SJSA1 (cell line): ENCODE measurements at regions not wholly inside any gene's neighbourhood (a gene's known extent, or its start where the extent isn't known, plus 50 kb on each side); places are given as distances from the start of the nearest gene placed in this dataset.

Experiments used
- DNase-seq, 2 experiments: peaks; one replicate each; pipeline ENCODE4 v3.0.0-alpha.2; 2015 to 2020; ENCODE audit warnings: low spot score in 2 of 2, low read depth in 1 of 2
- H3K27ac ChIP-seq: fragments of 250-450 bp; sonication (Bioruptor Pico); 2 replicates; pipeline ENCODE4 v1.5.1; 2020; ENCODE audit warnings: mild to moderate bottlenecking, moderate library complexity
- H3K27me3 ChIP-seq: fragments of 250-450 bp; sonication (Bioruptor Pico); replicated peaks from 2 replicates; pipeline ENCODE4 v1.5.1; 2020; ENCODE audit warnings: mild to moderate bottlenecking, moderate library complexity
- H3K36me3 ChIP-seq: fragments of 250-450 bp; sonication (Bioruptor Pico); 2 replicates; pipeline ENCODE4 v1.5.1; 2020; ENCODE audit warnings: mild to moderate bottlenecking
- H3K4me1 ChIP-seq: fragments of 250-450 bp; sonication (Bioruptor Pico); replicated peaks from 2 replicates; pipeline ENCODE4 v1.6.1; 2021; ENCODE audit warnings: mild to moderate bottlenecking
- H3K4me3 ChIP-seq: fragments of 250-450 bp; sonication (Bioruptor Pico); 2 replicates; pipeline ENCODE4 v1.5.1; 2020; ENCODE audit warnings: mild to moderate bottlenecking
- H3K9me3 ChIP-seq: fragments of 250-450 bp; sonication (Bioruptor Pico); replicated peaks from 2 replicates; pipeline ENCODE4 v1.5.1; 2020; ENCODE audit warnings: mild to moderate bottlenecking

GRCh38 chr1:187951817-187952216 lies 1123.1 kb downstream of the PLA2G4A start:
- no peaks in the 10 kb centered on the region for H3K36me3 ChIP-seq
- no peak overlapping the region for H3K27ac ChIP-seq
- no peak for DNase-seq
- peaks cover 1% of the 10 kb centered on the region; the same call in 1 of the 2 replicates for H3K9me3 ChIP-seq
- H3K4me1 ChIP-seq = no peaks in the 10 kb centered on the region
- no peaks in the 10 kb centered on the region for H3K27me3 ChIP-seq
- no peak overlapping the region for H3K4me3 ChIP-seq

DNA sequence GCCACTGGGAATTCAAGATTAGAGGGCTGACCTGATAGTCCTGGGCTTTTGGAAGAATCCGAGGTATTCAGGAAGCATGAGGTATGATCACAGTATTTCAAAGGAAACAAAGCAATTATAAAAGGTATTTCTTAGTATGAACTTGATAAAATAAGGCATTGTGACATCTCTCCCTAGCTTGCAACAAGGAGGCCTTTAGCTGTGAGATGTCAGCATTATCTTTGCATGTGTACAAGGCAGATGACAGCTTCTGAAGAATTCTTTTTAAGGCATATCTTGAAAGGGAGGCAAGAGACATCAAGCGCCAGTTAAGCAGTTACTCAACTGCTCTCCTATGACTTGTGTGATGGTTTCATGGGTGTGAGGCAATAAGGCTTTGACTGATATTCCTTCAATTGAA lies 1123.7 kb downstream of the PLA2G4A start:
- H3K27me3 ChIP-seq = no peaks in the 10 kb centered on the region
- H3K27ac ChIP-seq = no peak overlapping the region
- no peak overlapping the region for H3K4me3 ChIP-seq
- no peak for DNase-seq
- no peaks in the 10 kb centered on the region for H3K4me1 ChIP-seq
- no peaks in the 10 kb centered on the region; the same call in 1 of the 2 replicates for H3K9me3 ChIP-seq
- H3K36me3 ChIP-seq = no peaks in the 10 kb centered on the region

GRCh38 chr1:187956975-187957374 lies 1128.2 kb downstream of the PLA2G4A start:
- no peak overlapping the region for H3K4me3 ChIP-seq
- H3K27ac ChIP-seq = no peak overlapping the region
- H3K4me1 ChIP-seq = no peaks in the 10 kb centered on the region
- no peak for DNase-seq
- H3K27me3 ChIP-seq = no peaks in the 10 kb centered on the region
- H3K9me3 ChIP-seq = no peaks in the 10 kb centered on the region; the same call in 1 of the 2 replicates
- H3K36me3 ChIP-seq = no peaks in the 10 kb centered on the region

GRCh38 chr1:187958207-187958606 lies 1129.5 kb downstream of the PLA2G4A start:
- Histone ChIP-seq H3K27me3 (no peaks in the 10 kb centered on the region), H3K4me1 (no peaks in the 10 kb centered on the region), H3K27ac (no peak overlapping the region), H3K4me3 (no peak overlapping the region), H3K9me3 (no peaks in the 10 kb centered on the region), H3K36me3 (no peaks in the 10 kb centered on the region)
- no peak for DNase-seq

- no peaks in the 10 kb centered on the region for H3K9me3 ChIP-seq
- H3K27ac ChIP-seq = no peak overlapping the region
- H3K4me1 ChIP-seq = no peaks in the 10 kb centered on the region
- no peak for DNase-seq
- H3K4me3 ChIP-seq = no peak overlapping the region
- no peaks in the 10 kb centered on the region for H3K27me3 ChIP-seq
- no peaks in the 10 kb centered on the region for H3K36me3 ChIP-seq
Observed at GRCh38 chr1:187959062-187959461, 1130.3 kb downstream of the PLA2G4A start.

- no peaks in the 10 kb centered on the region for H3K9me3 ChIP-seq
- no peaks in the 10 kb centered on the region for H3K27me3 ChIP-seq
- no peak for DNase-seq
- H3K4me3 ChIP-seq = no peak overlapping the region
- no peak overlapping the region for H3K27ac ChIP-seq
- H3K4me1 ChIP-seq = no peaks in the 10 kb centered on the region
- H3K36me3 ChIP-seq = no peaks in the 10 kb centered on the region
Observed at GRCh38 chr1:187960125-187960638, 1131.4 kb downstream of the PLA2G4A start.

- H3K36me3 ChIP-seq = no peaks in the 10 kb centered on the region
Observed at GRCh38 chr1:187961895-187962294, 1133.1 kb downstream of the PLA2G4A start.

DNA sequence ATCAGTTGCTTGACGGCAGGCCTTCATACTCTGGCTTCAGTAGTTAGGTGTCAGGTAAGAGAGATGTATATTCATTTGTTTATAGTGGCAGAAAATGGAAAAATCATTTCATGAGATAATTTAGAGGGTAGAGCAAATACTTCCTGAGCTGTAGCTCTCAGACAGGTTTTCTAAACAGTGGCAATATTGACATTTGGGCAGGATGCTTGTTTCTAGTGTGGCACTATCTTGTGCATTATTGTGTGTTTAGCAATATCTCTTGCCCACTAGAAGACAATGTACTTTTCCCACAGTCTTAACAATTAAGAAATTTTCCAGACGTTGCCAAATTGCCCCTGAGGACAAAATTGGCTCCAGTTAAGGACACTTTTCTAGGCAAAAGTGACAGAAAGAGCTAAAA lies 1143.1 kb downstream of the PLA2G4A start:
- Histone ChIP-seq H3K36me3 (no peaks in the 10 kb centered on the region), H3K27ac (no peak overlapping the region), H3K4me1 (no peaks in the 10 kb centered on the region), H3K4me3 (no peak overlapping the region), H3K9me3 (no peaks in the 10 kb centered on the region), H3K27me3 (no peaks in the 10 kb centered on the region)
- no peak for DNase-seq

More at GRCh38 chr1:187961895-187962294, 1133.1 kb downstream of the PLA2G4A start:
- no peak for DNase-seq
- no peaks in the 10 kb centered on the region for H3K4me1 ChIP-seq
- H3K9me3 ChIP-seq = no peaks in the 10 kb centered on the region
- H3K27me3 ChIP-seq = no peaks in the 10 kb centered on the region
- no peak overlapping the region for H3K4me3 ChIP-seq
- H3K27ac ChIP-seq = no peak overlapping the region

GRCh38 chr1:187977298-187977697 lies 1148.5 kb downstream of the PLA2G4A start:
- Histone ChIP-seq H3K27me3 (no peaks in the 10 kb centered on the region), H3K4me3 (no peak overlapping the region), H3K4me1 (no peaks in the 10 kb centered on the region), H3K9me3 (no peaks in the 10 kb centered on the region), H3K27ac (no peak overlapping the region), H3K36me3 (no peaks in the 10 kb centered on the region)
- DNase-seq = no peak

DNA sequence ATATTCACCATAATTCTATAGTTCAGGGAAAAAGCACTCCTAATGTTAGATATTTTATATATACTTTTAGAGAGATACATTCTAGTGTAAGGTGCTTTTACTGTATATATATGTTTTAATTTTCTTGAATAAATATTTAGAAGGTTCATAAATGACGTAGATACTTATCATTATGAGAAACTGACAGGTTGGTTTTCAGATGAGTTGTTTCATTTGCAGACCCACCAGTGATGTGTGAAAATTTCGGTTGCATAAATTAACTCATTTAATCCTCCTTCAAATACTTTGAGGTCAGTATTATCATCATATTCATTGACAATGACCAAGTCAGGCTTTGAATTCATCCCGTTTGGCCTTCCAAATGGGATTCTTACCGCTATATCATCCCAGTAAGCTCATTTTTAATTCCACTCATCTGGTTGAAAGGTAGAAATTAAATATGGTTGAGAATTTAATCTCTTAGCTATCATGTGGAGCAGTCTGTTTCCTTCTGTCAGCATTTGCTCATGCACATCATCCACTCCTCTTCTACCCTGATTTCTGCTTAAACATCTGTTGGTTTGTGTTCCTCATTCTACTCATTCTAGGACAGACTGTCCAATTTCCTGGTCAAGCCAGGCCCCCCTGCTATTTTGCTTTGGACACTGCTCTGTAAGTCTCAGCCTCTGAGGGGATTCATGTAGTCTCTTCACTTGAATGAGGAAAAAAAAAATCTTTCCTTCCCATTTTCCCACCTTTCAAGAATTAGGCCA lies 1156.6 kb downstream of the PLA2G4A start:
- Histone ChIP-seq H3K9me3 (no peaks in the 10 kb centered on the region), H3K27me3 (no peaks in the 10 kb centered on the region), H3K4me3 (no peak overlapping the region), H3K4me1 (no peaks in the 10 kb centered on the region), H3K27ac (no peak overlapping the region), H3K36me3 (no peaks in the 10 kb centered on the region)
- DNase-seq = no peak

DNA sequence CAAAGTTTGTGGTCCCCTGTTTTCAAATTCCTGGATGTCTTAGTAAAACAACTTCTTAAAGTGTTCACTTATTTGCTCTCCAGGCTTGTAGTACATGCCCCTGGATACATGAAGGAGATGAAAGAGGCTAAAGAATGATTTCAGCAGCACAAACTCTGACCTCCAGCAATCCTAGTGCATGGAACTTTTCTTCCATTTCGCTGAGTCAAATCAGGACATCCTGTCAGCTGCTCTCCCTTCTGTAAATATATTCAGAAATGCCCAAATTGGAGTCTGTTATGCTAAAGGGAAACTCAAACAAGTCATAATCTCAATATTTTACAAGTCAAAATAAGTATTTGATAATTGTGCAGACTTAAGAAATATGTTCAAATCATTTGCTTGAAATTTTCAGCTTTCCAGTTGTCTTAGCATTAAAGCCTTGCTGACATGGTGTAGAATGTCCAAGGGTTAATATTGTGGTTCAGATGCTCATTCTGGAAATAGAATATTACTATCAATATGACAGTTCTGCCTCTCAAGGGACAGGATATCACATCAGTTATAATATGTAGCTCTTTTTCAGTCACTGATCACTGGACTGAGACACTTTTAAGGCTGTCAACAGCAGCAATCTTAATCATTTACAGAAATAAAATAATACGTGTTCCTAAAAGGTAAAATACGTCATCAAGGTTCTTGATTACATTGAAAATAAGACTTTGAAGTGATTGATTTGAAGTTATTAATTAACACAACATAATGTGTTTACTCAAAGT lies 1157.3 kb downstream of the PLA2G4A start:
- no peaks in the 10 kb centered on the region for H3K27me3 ChIP-seq
- H3K4me3 ChIP-seq = no peak overlapping the region
- DNase-seq = no peak
- H3K36me3 ChIP-seq = no peaks in the 10 kb centered on the region
- H3K4me1 ChIP-seq = no peaks in the 10 kb centered on the region
- H3K9me3 ChIP-seq = no peaks in the 10 kb centered on the region
- no peak overlapping the region for H3K27ac ChIP-seq

DNA sequence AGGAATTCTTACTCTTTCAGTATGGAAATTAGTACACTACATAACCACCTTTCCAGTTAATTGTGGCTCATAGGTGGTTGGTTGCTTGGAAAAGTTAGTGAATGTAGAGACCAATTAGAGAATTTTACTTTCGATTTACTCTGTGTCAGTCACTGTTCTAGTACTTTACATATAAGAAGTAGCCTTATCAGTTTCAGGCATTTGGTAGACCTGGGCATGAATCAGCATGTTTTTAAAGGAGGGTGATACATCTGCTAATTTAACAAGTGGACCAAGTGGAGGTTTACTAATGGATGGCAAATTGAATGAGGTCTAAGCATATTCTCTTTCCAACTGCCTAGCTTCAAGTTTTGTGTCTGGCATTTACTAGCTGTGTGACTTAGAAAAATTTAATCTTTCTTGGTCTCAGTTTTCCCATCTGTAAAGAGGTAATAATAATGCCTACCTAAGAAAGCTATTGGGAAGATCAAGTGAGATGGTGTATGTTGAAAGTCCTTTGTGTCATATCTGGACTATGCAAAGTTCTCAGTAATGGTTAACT lies 1158.6 kb downstream of the PLA2G4A start:
- Histone ChIP-seq H3K4me3 (no peak overlapping the region), H3K27ac (no peak overlapping the region), H3K36me3 (no peaks in the 10 kb centered on the region), H3K27me3 (no peaks in the 10 kb centered on the region), H3K4me1 (no peaks in the 10 kb centered on the region), H3K9me3 (no peaks in the 10 kb centered on the region)
- no peak for DNase-seq

DNA sequence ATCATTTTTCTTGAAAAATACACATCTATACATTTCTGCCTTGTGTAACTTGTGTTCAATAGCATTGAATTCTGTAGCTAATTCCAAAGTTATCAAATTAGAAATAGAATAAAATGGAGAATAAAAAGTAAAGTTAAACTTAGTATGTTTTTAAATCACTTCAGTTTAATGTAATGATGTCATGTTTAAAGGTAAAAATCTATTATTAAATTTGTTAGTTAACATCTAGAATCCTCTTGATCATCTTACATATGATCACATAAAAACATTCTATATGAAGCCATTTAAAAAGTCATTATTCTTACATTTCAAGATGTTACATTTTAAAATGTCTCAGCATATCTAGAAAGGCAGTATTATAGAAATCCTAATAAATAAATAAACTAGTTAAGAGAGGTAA lies 1163.2 kb downstream of the PLA2G4A start:
- H3K4me3 ChIP-seq = no peak overlapping the region
- no peak overlapping the region for H3K27ac ChIP-seq
- H3K9me3 ChIP-seq = no peaks in the 10 kb centered on the region
- H3K4me1 ChIP-seq = no peaks in the 10 kb centered on the region
- DNase-seq = no peak
- no peaks in the 10 kb centered on the region for H3K27me3 ChIP-seq
- H3K36me3 ChIP-seq = no peaks in the 10 kb centered on the region

- Histone ChIP-seq H3K4me1 (no peaks in the 10 kb centered on the region), H3K36me3 (no peaks in the 10 kb centered on the region), H3K27me3 (no peaks in the 10 kb centered on the region), H3K27ac (no peak overlapping the region), H3K9me3 (no peaks in the 10 kb centered on the region), H3K4me3 (no peak overlapping the region)
- DNase-seq = no peak
Observed at GRCh38 chr1:187996780-187997179, 1168.0 kb downstream of the PLA2G4A start.
